AG04449 (cell line): ENCODE measurements at regions not wholly inside any gene's neighbourhood (a gene's known extent, or its start where the extent isn't known, plus 50 kb on each side); places are given as distances from the start of the nearest gene placed in this dataset.

Experiments used
- CTCF ChIA-PET: fragments of 350-600 bp; formaldehyde crosslinking; extraction: SDS; loops from one replicate; lab custom pipeline; 2021; ENCODE audit warnings: antibody characterized with exemption; lab: Yijun Ruan, JAX
- POLR2A ChIA-PET: fragments of 400-600, 350-600 bp; formaldehyde crosslinking; extraction: SDS; loops from one replicate; lab custom pipeline; 2020; ENCODE audit warnings: antibody characterized with exemption, inconsistent platforms; lab: Yijun Ruan, JAX
- DNase-seq: peaks from one replicate; pipeline ENCODE4 v3.0.0-alpha.2; 2010; ENCODE audit warnings: low read depth, low spot score
- H3K4me3 ChIP-seq: 2 replicates; pipeline ENCODE4 v1.5.1; 2011; ENCODE audit warnings: low read depth, mild to moderate bottlenecking, control low read depth, low read length
- CTCF ChIP-seq: IDR thresholded peaks from one replicate; pipeline ENCODE4 v1.5.1; 2011; ENCODE audit warnings: mild to moderate bottlenecking, moderate library complexity, low read length, control low read depth, inconsistent platforms; ENCODE audit not compliant: insufficient read depth; ENCODE audit errors: missing control alignments

GRCh38 chr12:113674996-113675395 is 203.3 kb upstream of the LHX5 start:
- H3K4me3 ChIP-seq, result no peak overlapping the region
- ChIA-PET CTCF (no interaction called here), POLR2A (no interaction called here)
- no peak for DNase-seq
- TF ChIP-seq CTCF, result no peak

DNA sequence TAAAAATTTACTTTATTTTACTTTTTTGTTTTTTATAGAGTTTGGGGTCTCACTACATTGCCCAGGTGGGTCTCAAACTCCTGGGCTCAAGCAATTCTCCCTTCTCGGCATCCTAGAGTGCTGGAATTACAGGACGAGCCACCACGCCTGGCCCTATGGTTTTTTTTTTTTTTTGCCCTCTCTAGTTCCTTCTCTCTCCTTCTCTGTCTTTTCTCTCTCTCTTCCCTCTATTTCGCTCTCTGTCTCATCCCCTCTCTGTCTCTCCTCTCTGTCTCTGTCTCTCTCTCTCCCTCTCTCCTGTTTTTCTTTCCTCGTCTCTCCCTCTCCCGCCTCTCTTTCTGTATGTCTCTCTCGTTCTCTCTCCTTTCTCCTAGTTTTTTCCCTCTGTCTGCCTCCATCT is 202.6 kb upstream of the LHX5 start:
- no peak overlapping the region for H3K4me3 ChIP-seq
- DNase-seq, result no peak
- no peak for TF ChIP-seq CTCF
- CTCF ChIA-PET, result no interaction called here
- POLR2A ChIA-PET, result no interaction called here

DNA sequence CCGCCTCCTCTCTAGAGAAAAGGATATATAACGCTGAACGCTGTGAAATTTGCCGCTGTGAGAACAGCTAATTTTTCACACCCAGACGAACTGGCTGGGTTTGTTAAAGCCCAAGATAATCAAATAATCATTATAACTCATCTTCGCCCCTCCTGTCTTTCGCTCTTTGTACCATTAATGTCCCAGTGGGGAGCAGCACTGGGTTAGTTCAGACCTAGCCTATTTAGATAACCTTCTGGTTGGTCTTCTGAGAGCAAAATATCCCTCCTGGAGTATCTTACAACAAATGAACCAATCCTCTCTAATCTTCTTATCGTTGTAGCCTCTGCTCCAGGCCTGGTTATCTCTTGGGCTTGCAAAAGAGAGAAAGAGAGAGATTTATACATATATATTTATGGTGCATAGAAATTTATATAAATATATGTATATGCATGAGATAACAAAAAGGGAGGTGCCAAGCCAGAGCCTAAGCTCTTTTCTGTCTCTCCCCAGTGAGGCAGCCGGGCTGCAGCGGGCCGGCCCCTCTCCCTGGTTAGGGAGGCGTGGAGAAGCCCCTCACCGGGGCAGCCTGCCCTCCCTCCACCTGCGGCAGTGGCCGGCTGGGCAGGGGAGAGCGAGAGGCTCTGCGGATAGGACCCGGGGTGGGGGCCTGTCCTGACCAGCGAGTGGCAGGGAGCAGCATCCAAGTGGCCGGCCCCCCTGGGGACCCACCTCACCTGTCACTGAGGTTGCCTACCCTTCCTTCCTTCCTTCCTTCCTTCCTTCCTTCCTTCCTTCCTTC is 202.0 kb upstream of the LHX5 start:
- CTCF ChIA-PET, result no interaction called here
- TF ChIP-seq CTCF, result no peak
- DNase-seq, result no peak
- POLR2A ChIA-PET, result no interaction called here
- no peak overlapping the region for H3K4me3 ChIP-seq

DNA sequence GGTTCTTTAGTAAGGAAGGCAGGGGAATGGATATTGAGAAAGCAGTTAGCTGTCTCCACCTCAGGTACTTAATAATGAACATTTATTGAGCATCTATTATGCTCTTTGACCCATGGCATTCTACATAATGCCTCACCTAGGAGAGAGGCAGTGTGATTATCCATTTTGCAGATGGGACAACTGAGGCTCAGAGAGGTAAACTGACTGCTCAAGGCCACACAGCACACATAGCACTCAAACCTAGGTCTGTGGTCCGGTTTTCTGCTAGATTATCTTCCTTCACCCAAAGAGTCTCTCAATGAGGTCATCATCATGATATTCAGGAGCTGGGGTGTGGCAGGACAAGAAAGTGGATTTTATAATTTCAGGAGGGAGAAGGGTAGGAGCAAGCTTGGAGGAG is 199.1 kb upstream of the LHX5 start:
- H3K4me3 ChIP-seq, result no peak overlapping the region
- CTCF ChIA-PET, result no interaction called here
- DNase-seq, result no peak
- no peak for TF ChIP-seq CTCF
- POLR2A ChIA-PET, result no interaction called here

GRCh38 chr12:113667676-113668356 is 196.1 kb upstream of the LHX5 start:
- ChIA-PET CTCF (no interaction called here), POLR2A (no interaction called here)
- no peak overlapping the region for H3K4me3 ChIP-seq
- TF ChIP-seq CTCF, result no peak
- no peak for DNase-seq

- POLR2A ChIA-PET, result no interaction called here
These were observed 195.4 kb upstream of the LHX5 start for GRCh38 chr12:113667095-113667494.

More at GRCh38 chr12:113667095-113667494, 195.4 kb upstream of the LHX5 start:
- CTCF ChIA-PET, result no interaction called here
- no peak for TF ChIP-seq CTCF
- no peak for DNase-seq
- no peak overlapping the region for H3K4me3 ChIP-seq
